LNCaP clone FGC (cell line): ENCODE measurements at regions not wholly inside any gene's neighbourhood (a gene's known extent, or its start where the extent isn't known, plus 50 kb on each side); places are given as distances from the start of the nearest gene placed in this dataset.

Experiments used
- DNase-seq: peaks from one replicate; pipeline ENCODE4 v3.0.0-alpha.2; 2011; ENCODE audit warnings: low read depth
- H3K4me3 ChIP-seq: 2 replicates; pipeline ENCODE4 v1.5.1; 2011; ENCODE audit warnings: mild to moderate bottlenecking, low read depth, low read length, control low read depth
- CTCF ChIP-seq: IDR thresholded peaks from 2 replicates; pipeline ENCODE4 v1.5.1; 2012; ENCODE audit warnings: mild to moderate bottlenecking; ENCODE audit not compliant: control insufficient read depth, insufficient read depth; ENCODE audit errors: extremely low read depth

- H3K4me3 ChIP-seq: no peak overlapping the region
- no peak for DNase-seq
- TF ChIP-seq CTCF: no peak
Measured at GRCh38 chr3:89974903-89975519, 867.6 kb downstream of the EPHA3 start.

GRCh38 chr3:89983449-89983848 is 876.0 kb downstream of the EPHA3 start:
- no peak for TF ChIP-seq CTCF
- DNase-seq: no peak
- H3K4me3 ChIP-seq: no peak overlapping the region

- TF ChIP-seq CTCF: no peak
- no peak overlapping the region for H3K4me3 ChIP-seq
- no peak for DNase-seq
Measured at GRCh38 chr3:90005281-90005847, 897.9 kb downstream of the EPHA3 start.

GRCh38 chr3:90007778-90008499 is 900.5 kb downstream of the EPHA3 start:
- DNase-seq: peak; percentile 28
- no peak overlapping the region for H3K4me3 ChIP-seq

GRCh38 chr3:90010341-90010740 is 902.9 kb downstream of the EPHA3 start:
- TF ChIP-seq CTCF: no peak
- DNase-seq: no peak

More at GRCh38 chr3:90007778-90008499, 900.5 kb downstream of the EPHA3 start:
- no peak for TF ChIP-seq CTCF

GRCh38 chr3:90011131-90011530 is 903.7 kb downstream of the EPHA3 start:
- no peak for TF ChIP-seq CTCF
- H3K4me3 ChIP-seq: no peak overlapping the region
- DNase-seq: no peak

More at GRCh38 chr3:90010341-90010740, 902.9 kb downstream of the EPHA3 start:
- H3K4me3 ChIP-seq: no peak overlapping the region
